Astrocyte of the spinal cord (primary cell): ENCODE measurements at regions not wholly inside any gene's neighbourhood (a gene's known extent, or its start where the extent isn't known, plus 50 kb on each side); places are given as distances from the start of the nearest gene placed in this dataset.

ENCODE experiments used
- DNase-seq: peaks from one replicate; pipeline ENCODE4 v3.0.0; 2011; ENCODE audit warnings: low read depth, low spot score
- H3K4me3 ChIP-seq: 2 replicates; pipeline ENCODE4 v1.5.1; 2011; ENCODE audit warnings: low read depth, mild to moderate bottlenecking, low read length, moderate library complexity
- in situ Hi-C: cut with HindIII; loops from 2 replicates; pipeline ENCODE4 v1.10.0; 2017; ENCODE audit warnings: low sequenced_read_pairs
- TF ChIP-seq, protein P1 (sequence below): IDR thresholded peaks from 2 replicates; pipeline ENCODE4 v1.5.1; 2012; ENCODE audit warnings: low read depth, mild to moderate bottlenecking, low read length, inconsistent platforms

- TF ChIP-seq, protein P1, sequence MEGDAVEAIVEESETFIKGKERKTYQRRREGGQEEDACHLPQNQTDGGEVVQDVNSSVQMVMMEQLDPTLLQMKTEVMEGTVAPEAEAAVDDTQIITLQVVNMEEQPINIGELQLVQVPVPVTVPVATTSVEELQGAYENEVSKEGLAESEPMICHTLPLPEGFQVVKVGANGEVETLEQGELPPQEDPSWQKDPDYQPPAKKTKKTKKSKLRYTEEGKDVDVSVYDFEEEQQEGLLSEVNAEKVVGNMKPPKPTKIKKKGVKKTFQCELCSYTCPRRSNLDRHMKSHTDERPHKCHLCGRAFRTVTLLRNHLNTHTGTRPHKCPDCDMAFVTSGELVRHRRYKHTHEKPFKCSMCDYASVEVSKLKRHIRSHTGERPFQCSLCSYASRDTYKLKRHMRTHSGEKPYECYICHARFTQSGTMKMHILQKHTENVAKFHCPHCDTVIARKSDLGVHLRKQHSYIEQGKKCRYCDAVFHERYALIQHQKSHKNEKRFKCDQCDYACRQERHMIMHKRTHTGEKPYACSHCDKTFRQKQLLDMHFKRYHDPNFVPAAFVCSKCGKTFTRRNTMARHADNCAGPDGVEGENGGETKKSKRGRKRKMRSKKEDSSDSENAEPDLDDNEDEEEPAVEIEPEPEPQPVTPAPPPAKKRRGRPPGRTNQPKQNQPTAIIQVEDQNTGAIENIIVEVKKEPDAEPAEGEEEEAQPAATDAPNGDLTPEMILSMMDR, result no peak
- DNase-seq, result no peak
- in situ Hi-C loops, result no loop called here
- H3K4me3 ChIP-seq, result no peak overlapping the region
Measured at GRCh38 chr17:77675411-77675810, 283.1 kb upstream of the TNRC6C start.

DNA sequence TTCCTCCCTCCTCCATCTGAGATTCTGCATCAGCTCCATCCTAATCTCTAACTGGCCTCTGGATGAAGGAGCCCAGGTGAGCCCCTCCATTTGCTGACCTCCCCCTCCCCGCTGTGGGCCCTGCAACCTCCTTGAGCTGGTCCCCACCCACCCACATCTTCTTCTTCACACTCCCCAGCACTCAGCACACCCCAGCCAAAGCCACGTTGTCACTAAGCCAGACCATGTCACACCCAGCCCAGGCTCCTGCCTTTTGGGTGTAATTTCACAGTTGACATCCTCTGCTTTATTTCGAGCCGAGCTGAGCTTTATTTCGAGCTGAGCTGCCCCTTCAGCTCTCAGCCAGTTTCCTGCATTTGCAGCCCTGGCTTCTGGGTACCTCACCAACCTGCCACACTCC is 282.7 kb upstream of the TNRC6C start:
- DNase-seq, result no peak
- TF ChIP-seq, protein P1, result no peak
- in situ Hi-C loops, result no loop called here
- no peak overlapping the region for H3K4me3 ChIP-seq

GRCh38 chr17:77676237-77676661 is 282.3 kb upstream of the TNRC6C start:
- H3K4me3 ChIP-seq, result no peak overlapping the region
- in situ Hi-C loops, result no loop called here
- TF ChIP-seq, protein P1, result no peak
- no peak for DNase-seq

DNA sequence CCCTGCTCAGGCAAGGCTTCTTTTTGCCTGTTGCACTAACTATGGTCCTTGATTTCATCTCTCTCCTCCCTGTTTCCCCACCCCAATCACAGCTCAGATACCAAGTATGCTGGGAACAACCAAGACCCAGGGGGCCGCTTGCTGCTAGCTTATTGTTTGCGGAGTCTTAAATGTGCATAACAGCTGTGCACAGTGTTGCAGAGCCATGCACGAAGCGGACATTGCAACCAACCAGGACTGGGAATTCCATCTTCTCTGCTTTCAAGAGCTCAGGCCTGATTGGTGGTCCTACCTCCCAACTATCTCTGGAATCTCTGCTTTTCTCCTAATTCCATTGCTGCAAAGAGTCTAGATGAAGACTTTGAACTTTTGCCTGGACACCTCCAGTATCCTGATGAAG is 281.3 kb upstream of the TNRC6C start:
- no peak for DNase-seq
- H3K4me3 ChIP-seq, result no peak overlapping the region
- TF ChIP-seq, protein P1, result no peak
- in situ Hi-C loops, result no loop called here

GRCh38 chr17:77677630-77678029 is 280.9 kb upstream of the TNRC6C start:
- in situ Hi-C loops, result no loop called here
- TF ChIP-seq, protein P1, result no peak
- no peak for DNase-seq
- H3K4me3 ChIP-seq, result no peak overlapping the region

DNA sequence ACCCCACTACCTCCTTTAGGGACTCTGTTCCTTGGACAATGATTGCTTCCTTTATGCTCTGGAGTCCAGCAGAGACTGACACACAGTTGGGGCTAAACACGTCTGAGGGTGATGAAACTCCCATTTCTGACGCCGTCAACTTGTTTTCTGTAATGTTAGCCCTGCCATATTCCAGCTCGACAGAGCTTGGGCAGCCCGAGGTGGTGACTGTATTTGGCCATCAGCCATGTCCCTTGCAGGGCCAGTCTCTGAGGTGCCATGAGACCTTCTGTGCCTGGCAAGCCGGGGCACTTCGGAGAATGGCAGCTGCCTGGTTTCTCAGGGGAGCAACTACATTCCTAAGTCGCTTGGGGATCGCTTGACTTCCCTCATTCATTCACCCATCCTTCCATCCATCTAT is 278.9 kb upstream of the TNRC6C start:
- no peak overlapping the region for H3K4me3 ChIP-seq
- no peak for DNase-seq
- in situ Hi-C loops, result no loop called here
- TF ChIP-seq, protein P1, result no peak

GRCh38 chr17:77681861-77682260 is 276.6 kb upstream of the TNRC6C start:
- TF ChIP-seq, protein P1, result no peak
- in situ Hi-C loops, result no loop called here
- no peak overlapping the region for H3K4me3 ChIP-seq
- DNase-seq, result no peak
